ENCODE measurements at regions not wholly inside any gene's neighbourhood (a gene's known extent, or its start where the extent isn't known, plus 50 kb on each side); places are given as distances from the start of the nearest gene placed in this dataset.
"Not testable (repeated sequence)": the region's sequence is repeated elsewhere in the genome, so short reads cannot be mapped to it uniquely, and the experiment has no call there.

- DNase-seq (ENCODE audit: low spot score): no peak
Observed at GRCh38 chr3:82761858-82762257, 1000.4 kb upstream of the GBE1 start.

- no peak for DNase-seq (ENCODE audit: low spot score)
Observed at GRCh38 chr3:82745544-82745943, 984.1 kb upstream of the GBE1 start.

- DNase-seq (ENCODE audit: low spot score): no peak
Observed at GRCh38 chr3:82743196-82743595, 981.8 kb upstream of the GBE1 start.

- DNase-seq (ENCODE audit: low spot score): no peak
Observed at GRCh38 chr3:82741346-82741745, 979.9 kb upstream of the GBE1 start.

GRCh38 chr3:82739390-82739789 lies 977.9 kb upstream of the GBE1 start:
- no peak for DNase-seq (ENCODE audit: low spot score)

- DNase-seq (ENCODE audit: low spot score): no peak
Observed at GRCh38 chr3:82736696-82737277, 975.3 kb upstream of the GBE1 start.

- no peak for DNase-seq (ENCODE audit: low spot score)
Observed at GRCh38 chr3:82715091-82715856, 953.8 kb upstream of the GBE1 start.

GRCh38 chr3:82707035-82707434 lies 945.6 kb upstream of the GBE1 start:
- DNase-seq (ENCODE audit: low spot score): no peak

GRCh38 chr3:82685761-82686160 lies 924.3 kb upstream of the GBE1 start:
- DNase-seq (ENCODE audit: low spot score): no peak

- DNase-seq (ENCODE audit: low spot score): no peak
Observed at GRCh38 chr3:82676356-82677026, 915.0 kb upstream of the GBE1 start.

- no peak for DNase-seq (ENCODE audit: low spot score)
Observed at GRCh38 chr3:82672966-82673365, 911.5 kb upstream of the GBE1 start.

GRCh38 chr3:82671466-82671865 lies 910.0 kb upstream of the GBE1 start:
- DNase-seq (ENCODE audit: low spot score): no peak

- no peak for DNase-seq (ENCODE audit: low spot score)
Observed at GRCh38 chr3:82654708-82655107, 893.3 kb upstream of the GBE1 start.

- DNase-seq (ENCODE audit: low spot score): no peak
Observed at GRCh38 chr3:82643948-82644347, 882.5 kb upstream of the GBE1 start.

- no peak for DNase-seq (ENCODE audit: low spot score)
Observed at GRCh38 chr3:82641701-82642100, 880.3 kb upstream of the GBE1 start.

GRCh38 chr3:82640254-82640653 lies 878.8 kb upstream of the GBE1 start:
- no peak for DNase-seq (ENCODE audit: low spot score)

GRCh38 chr3:82637574-82637973 lies 876.1 kb upstream of the GBE1 start:
- DNase-seq (ENCODE audit: low spot score): no peak

- DNase-seq (ENCODE audit: low spot score): no peak
Observed at GRCh38 chr3:82636177-82636576, 874.7 kb upstream of the GBE1 start.

GRCh38 chr3:82633319-82633718 lies 871.9 kb upstream of the GBE1 start:
- DNase-seq (ENCODE audit: low spot score): no peak

GRCh38 chr3:82629937-82630336 lies 868.5 kb upstream of the GBE1 start:
- DNase-seq (ENCODE audit: low spot score): no peak

- DNase-seq (ENCODE audit: low spot score): no peak
Observed at GRCh38 chr3:82628385-82629014, 867.1 kb upstream of the GBE1 start.

- no peak for DNase-seq (ENCODE audit: low spot score)
Observed at GRCh38 chr3:82627733-82628132, 866.3 kb upstream of the GBE1 start.

GRCh38 chr3:82620744-82621143 lies 859.3 kb upstream of the GBE1 start:
- DNase-seq (ENCODE audit: low spot score): not testable (repeated sequence)

Measured in left forelimb (tissue), 1 donor.